ENCODE measurements at regions not wholly inside any gene's neighbourhood (a gene's known extent, or its start where the extent isn't known, plus 50 kb on each side); places are given as distances from the start of the nearest gene placed in this dataset.

GRCh38 chr5:68894673-68895072, 199.1 kb upstream of the SLC30A5 start:
- no peak overlapping the region for H3K4me3 ChIP-seq (ENCODE audit: low read depth, low read length)
- TF ChIP-seq CTCF (IDR thresholded peaks at IDR 0.05; ENCODE audit: insufficient read depth, low read length), result no peak
- no peak for DNase-seq (ENCODE audit: low read depth)

DNA sequence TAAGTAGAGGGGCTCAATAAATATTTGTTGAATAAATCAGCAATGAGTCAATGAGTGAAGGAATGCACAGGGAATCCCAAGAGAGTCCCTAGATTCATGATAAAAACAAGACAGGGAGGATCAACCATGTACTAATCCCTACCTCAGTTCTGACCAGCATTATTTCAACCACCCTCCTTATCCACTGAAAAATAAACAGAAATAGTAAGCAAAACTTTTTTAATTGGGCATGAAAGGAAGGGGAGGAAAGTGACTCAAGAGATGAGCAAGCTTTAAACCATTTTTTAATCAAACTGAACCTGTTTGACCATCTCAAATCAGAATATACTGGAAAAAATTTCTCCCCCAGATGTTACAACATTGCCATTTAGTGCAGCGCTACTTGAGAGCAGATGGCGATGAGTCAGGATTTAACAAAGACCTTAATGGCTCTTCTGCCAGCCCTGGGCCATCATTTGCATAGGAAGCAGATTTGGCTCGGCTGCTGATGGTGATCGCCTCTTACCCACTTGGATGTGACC, 194.8 kb upstream of the SLC30A5 start:
- no peak for TF ChIP-seq CTCF (IDR thresholded peaks at IDR 0.05; ENCODE audit: insufficient read depth, low read length)
- no peak overlapping the region for H3K4me3 ChIP-seq (ENCODE audit: low read depth, low read length)
- peak; percentile 46 for DNase-seq (ENCODE audit: low read depth)

GRCh38 chr5:68911840-68912690, 181.7 kb upstream of the SLC30A5 start:
- DNase-seq (ENCODE audit: low read depth), result peak; percentile 66
- TF ChIP-seq CTCF (IDR thresholded peaks at IDR 0.05; ENCODE audit: insufficient read depth, low read length), result no peak
- H3K4me3 ChIP-seq (ENCODE audit: low read depth, low read length), result no peak overlapping the region

DNA sequence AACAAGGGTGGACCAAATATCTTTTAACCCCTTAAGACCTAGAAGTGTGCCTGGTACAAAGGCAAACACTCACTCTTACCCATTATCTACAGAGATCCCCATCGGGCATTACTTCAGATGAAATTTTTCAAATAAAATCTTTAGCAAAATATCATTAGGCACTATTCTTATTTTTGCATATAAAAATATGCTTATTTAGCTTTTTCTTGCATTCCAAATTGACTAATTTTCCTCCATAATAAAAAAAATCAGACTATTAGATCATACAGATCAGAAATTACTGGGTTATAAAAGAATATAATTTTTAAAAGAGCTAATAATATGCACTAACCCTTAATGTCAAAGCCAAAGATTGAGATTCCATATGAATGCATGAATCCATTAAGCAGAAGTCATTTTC, 178.7 kb upstream of the SLC30A5 start:
- no peak for DNase-seq (ENCODE audit: low read depth)
- TF ChIP-seq CTCF (IDR thresholded peaks at IDR 0.05; ENCODE audit: insufficient read depth, low read length), result no peak
- no peak overlapping the region for H3K4me3 ChIP-seq (ENCODE audit: low read depth, low read length)

DNA sequence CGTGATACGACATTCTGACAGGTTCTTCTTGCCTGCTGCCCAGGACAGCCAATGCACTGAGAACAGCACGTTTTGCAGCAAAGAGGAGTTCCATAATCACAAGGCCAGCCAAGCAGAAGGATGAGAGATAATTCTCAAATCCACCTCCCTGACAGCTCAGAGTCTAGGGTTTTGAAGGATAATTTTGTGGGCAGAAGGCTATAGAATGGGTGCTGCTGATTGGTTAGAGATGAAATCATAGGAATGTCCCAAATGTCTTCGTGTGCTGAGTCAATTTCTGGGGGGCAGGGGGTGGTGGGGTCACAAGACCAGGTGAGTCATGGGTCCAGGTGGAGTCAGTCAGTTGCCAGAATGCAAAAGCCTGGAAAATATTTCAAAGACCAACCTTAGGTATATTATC, 175.5 kb upstream of the SLC30A5 start:
- H3K4me3 ChIP-seq (ENCODE audit: low read depth, low read length), result no peak overlapping the region
- no peak for DNase-seq (ENCODE audit: low read depth)

DNA sequence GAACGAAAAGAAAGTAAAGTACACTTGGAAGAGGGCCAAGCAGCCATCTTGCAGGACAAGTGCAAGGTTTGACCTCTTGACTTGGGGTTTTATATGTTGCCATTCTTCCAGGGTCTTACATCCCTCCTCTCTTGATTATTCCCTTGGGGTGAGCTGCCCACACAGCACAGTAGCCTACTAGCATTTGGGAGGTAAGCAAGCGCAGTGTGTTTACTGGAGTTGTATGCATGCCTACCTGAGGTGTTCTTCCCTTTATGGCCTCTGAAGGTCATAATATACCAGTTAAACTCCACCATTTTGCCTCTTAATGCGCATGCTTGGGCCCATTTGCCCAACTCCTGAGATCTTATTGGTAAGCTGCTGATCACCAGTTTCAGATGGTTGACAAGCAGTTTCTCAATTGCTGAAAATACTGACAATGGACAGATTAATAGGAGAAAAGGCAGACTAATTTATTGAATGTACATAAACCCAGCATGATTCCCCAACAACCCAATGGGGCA, 173.8 kb upstream of the SLC30A5 start:
- H3K4me3 ChIP-seq (ENCODE audit: low read depth, low read length), result no peak overlapping the region
- no peak for TF ChIP-seq CTCF (IDR thresholded peaks at IDR 0.05; ENCODE audit: insufficient read depth, low read length)
- no peak for DNase-seq (ENCODE audit: low read depth)

More for the DNA sequence above, 175.5 kb upstream of the SLC30A5 start:
- TF ChIP-seq CTCF (IDR thresholded peaks at IDR 0.05; ENCODE audit: insufficient read depth, low read length), result no peak

Data from fibroblast of the aortic adventitia (primary cell).